Neural cell (in vitro differentiated cells): ENCODE measurements at regions not wholly inside any gene's neighbourhood (a gene's known extent, or its start where the extent isn't known, plus 50 kb on each side); places are given as distances from the start of the nearest gene placed in this dataset.

Source experiments
- H2AFZ ChIP-seq: fragments of 200-600, 300-800 bp; sonication (generic), shearing (Covaris generic); 2 replicates; pipeline ENCODE4 v1.6.0; 2014; ENCODE audit warnings: low read depth, mild to moderate bottlenecking, antibody characterized with exemption, low read length, moderate library complexity
- H3F3A ChIP-seq: fragments of 200-600 bp; shearing (Covaris generic); 2 replicates; pipeline ENCODE4 v1.6.1; 2016; ENCODE audit warnings: mild to moderate bottlenecking, moderate library complexity, mixed read lengths, antibody characterized with exemption, low read length; ENCODE audit not compliant: insufficient read depth, poor library complexity, severe bottlenecking
- H3K27ac ChIP-seq: fragments of 200-600, 300-800 bp; sonication (generic), shearing (Covaris generic); 2 replicates; pipeline ENCODE4 v1.5.1; 2014; ENCODE audit warnings: mild to moderate bottlenecking, low read length, moderate library complexity
- H3K27me3 ChIP-seq: fragments of 300-800, 200-600 bp; sonication (generic), shearing (Covaris generic); 2 replicates; pipeline ENCODE4 v1.6.0; 2014; ENCODE audit warnings: mild to moderate bottlenecking, low read depth, low read length, moderate library complexity; ENCODE audit not compliant: insufficient read depth
- H3K36me3 ChIP-seq: fragments of 300-800, 200-600 bp; sonication (generic), shearing (Covaris generic); 2 replicates; pipeline ENCODE4 v1.5.1; 2014; ENCODE audit warnings: mild to moderate bottlenecking, antibody characterized with exemption, low read length, moderate library complexity; ENCODE audit not compliant: insufficient read depth
- H3K4me2 ChIP-seq: fragments of 300-800, 200-600 bp; sonication (generic), shearing (Covaris generic); 2 replicates; pipeline ENCODE4 v1.6.0; 2014; ENCODE audit warnings: mild to moderate bottlenecking, low read length
- H3K4me3 ChIP-seq: fragments of 300-800, 200-600 bp; sonication (generic), shearing (Covaris generic); 2 replicates; pipeline ENCODE4 v1.5.1; 2014; ENCODE audit warnings: mild to moderate bottlenecking, low read length, moderate library complexity
- H3K79me2 ChIP-seq: fragments of 200-600 bp; shearing (Covaris generic); replicated peaks from 2 replicates; pipeline ENCODE4 v1.6.0; 2014; ENCODE audit warnings: mild to moderate bottlenecking, low read length, moderate library complexity; ENCODE audit not compliant: insufficient read depth
- H3K9ac ChIP-seq: fragments of 300-800, 200-600 bp; sonication (generic), shearing (Covaris generic); 2 replicates; pipeline ENCODE4 v1.6.1; 2016; ENCODE audit warnings: mild to moderate bottlenecking, low read length, mixed read lengths
- H3K9me2 ChIP-seq: fragments of 200-600 bp; shearing (Covaris generic); 2 replicates; pipeline ENCODE4 v1.6.1; 2016; ENCODE audit warnings: mild to moderate bottlenecking, low read length, mixed read lengths; ENCODE audit not compliant: insufficient read depth
- H3K9me3 ChIP-seq: fragments of 200-600, 300-800 bp; sonication (generic), shearing (Covaris generic); 2 replicates; pipeline ENCODE4 v1.6.1; 2016; ENCODE audit warnings: mild to moderate bottlenecking, mixed run types, low read length, moderate library complexity, mixed read lengths
- H4K20me1 ChIP-seq: fragments of 200-600 bp; shearing (Covaris generic); 2 replicates; pipeline ENCODE4 v1.6.1; 2016; ENCODE audit warnings: mild to moderate bottlenecking, mixed run types; ENCODE audit not compliant: insufficient read depth
- EP300 ChIP-seq: fragments of 450-650 bp; conservative IDR thresholded peaks from 2 replicates; pipeline ENCODE4 v1.6.1; 2014; ENCODE audit warnings: antibody characterized with exemption, mild to moderate bottlenecking, moderate library complexity; ENCODE audit not compliant: poor library complexity, severe bottlenecking
- EZH2 ChIP-seq: fragments of 200-600, 300-800 bp; shearing (Covaris generic), sonication (generic); IDR thresholded peaks from 2 replicates; pipeline ENCODE4 v1.6.1; 2014; ENCODE audit warnings: antibody characterized with exemption, low read length, borderline replicate concordance, mild to moderate bottlenecking; ENCODE audit not compliant: insufficient read depth, poor library complexity, severe bottlenecking
- MXI1 ChIP-seq: fragments of 450-650 bp; conservative IDR thresholded peaks from 2 replicates; pipeline ENCODE4 v1.6.1; 2014; ENCODE audit warnings: antibody characterized with exemption, mild to moderate bottlenecking; ENCODE audit not compliant: poor library complexity, severe bottlenecking
- POLR2AphosphoS5 ChIP-seq: IDR thresholded peaks from 2 replicates; pipeline ENCODE4 v1.6.1; 2012
- RAD21 ChIP-seq: fragments of 450-650 bp; conservative IDR thresholded peaks from 2 replicates; pipeline ENCODE4 v1.6.1; 2014; ENCODE audit warnings: antibody characterized with exemption, mild to moderate bottlenecking, moderate library complexity
- SMC3 ChIP-seq: fragments of 450-650 bp; conservative IDR thresholded peaks from 2 replicates; pipeline ENCODE4 v1.6.1; 2014; ENCODE audit warnings: antibody characterized with exemption, mild to moderate bottlenecking, moderate library complexity; ENCODE audit not compliant: poor library complexity
- TAF1 ChIP-seq: IDR thresholded peaks from 2 replicates; pipeline ENCODE4 v1.6.1; 2012; ENCODE audit warnings: low read depth
- TF ChIP-seq, protein P1 (sequence below): fragments of 450-650 bp; IDR thresholded peaks from 2 replicates; pipeline ENCODE4 v1.5.1; 2014; ENCODE audit warnings: antibody characterized with exemption, mild to moderate bottlenecking, moderate library complexity; ENCODE audit not compliant: poor library complexity, severe bottlenecking
- TF ChIP-seq, protein P2 (sequence below): IDR thresholded peaks from 2 replicates; pipeline ENCODE4 v1.6.1; 2012; ENCODE audit warnings: borderline replicate concordance

DNA sequence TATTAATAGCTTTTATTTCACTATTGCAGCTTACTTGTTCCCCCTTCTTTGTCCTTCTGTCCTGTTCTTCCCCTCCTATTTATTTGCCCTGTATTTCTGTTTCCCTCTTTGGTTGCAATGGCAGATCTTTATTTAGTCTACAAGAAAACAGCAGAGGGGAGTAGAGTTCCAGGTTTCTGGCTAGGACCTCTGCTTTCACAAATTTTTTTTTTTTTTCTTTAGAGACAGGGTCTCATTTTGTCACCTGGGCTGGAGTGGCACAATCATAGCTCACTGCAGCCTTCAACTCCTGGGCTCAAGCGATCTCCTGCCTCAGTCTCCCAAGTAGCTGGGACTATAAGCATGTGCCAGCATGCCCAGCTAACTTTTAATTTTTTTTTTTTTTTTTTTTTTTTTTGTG lies 188.1 kb upstream of the SPRED2 start:
- Histone ChIP-seq H3K79me2 (no peaks in the 10 kb centered on the region), H3K4me2 (no peak overlapping the region), H3K9me3 (no peaks in the 10 kb centered on the region), H3K27me3 (no peaks in the 10 kb centered on the region), H3K27ac (no peak overlapping the region), H2AFZ (no peak overlapping the region), H3K9ac (no peak overlapping the region), H3F3A (no peaks in the 10 kb centered on the region), H3K36me3 (no peaks in the 10 kb centered on the region), H3K4me3 (no peak overlapping the region), H3K9me2 (no peaks in the 10 kb centered on the region), H4K20me1 (no peaks in the 10 kb centered on the region)
- TF ChIP-seq, protein P1, sequence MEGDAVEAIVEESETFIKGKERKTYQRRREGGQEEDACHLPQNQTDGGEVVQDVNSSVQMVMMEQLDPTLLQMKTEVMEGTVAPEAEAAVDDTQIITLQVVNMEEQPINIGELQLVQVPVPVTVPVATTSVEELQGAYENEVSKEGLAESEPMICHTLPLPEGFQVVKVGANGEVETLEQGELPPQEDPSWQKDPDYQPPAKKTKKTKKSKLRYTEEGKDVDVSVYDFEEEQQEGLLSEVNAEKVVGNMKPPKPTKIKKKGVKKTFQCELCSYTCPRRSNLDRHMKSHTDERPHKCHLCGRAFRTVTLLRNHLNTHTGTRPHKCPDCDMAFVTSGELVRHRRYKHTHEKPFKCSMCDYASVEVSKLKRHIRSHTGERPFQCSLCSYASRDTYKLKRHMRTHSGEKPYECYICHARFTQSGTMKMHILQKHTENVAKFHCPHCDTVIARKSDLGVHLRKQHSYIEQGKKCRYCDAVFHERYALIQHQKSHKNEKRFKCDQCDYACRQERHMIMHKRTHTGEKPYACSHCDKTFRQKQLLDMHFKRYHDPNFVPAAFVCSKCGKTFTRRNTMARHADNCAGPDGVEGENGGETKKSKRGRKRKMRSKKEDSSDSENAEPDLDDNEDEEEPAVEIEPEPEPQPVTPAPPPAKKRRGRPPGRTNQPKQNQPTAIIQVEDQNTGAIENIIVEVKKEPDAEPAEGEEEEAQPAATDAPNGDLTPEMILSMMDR = peak; percentile 35
- TF ChIP-seq MXI1 (no peak), RAD21 (peak; percentile 57), SMC3 (peak; percentile 51)

GRCh38 chr2:65620026-65620425 lies 187.6 kb upstream of the SPRED2 start:
- Histone ChIP-seq H3K4me3 (no peak overlapping the region), H2AFZ (no peak overlapping the region), H3F3A (no peaks in the 10 kb centered on the region), H3K27ac (no peak overlapping the region), H3K36me3 (no peaks in the 10 kb centered on the region), H3K9me3 (no peaks in the 10 kb centered on the region), H3K79me2 (no peaks in the 10 kb centered on the region), H3K27me3 (no peaks in the 10 kb centered on the region), H4K20me1 (no peaks in the 10 kb centered on the region), H3K9me2 (no peaks in the 10 kb centered on the region), H3K9ac (no peak overlapping the region), H3K4me2 (no peak overlapping the region)
- no peak for TF ChIP-seq RAD21
- TF ChIP-seq EZH2 = no peak
- no peak for TF ChIP-seq EP300
- no peak for TF ChIP-seq TAF1
- TF ChIP-seq, protein P1 = no peak
- TF ChIP-seq, protein P2, sequence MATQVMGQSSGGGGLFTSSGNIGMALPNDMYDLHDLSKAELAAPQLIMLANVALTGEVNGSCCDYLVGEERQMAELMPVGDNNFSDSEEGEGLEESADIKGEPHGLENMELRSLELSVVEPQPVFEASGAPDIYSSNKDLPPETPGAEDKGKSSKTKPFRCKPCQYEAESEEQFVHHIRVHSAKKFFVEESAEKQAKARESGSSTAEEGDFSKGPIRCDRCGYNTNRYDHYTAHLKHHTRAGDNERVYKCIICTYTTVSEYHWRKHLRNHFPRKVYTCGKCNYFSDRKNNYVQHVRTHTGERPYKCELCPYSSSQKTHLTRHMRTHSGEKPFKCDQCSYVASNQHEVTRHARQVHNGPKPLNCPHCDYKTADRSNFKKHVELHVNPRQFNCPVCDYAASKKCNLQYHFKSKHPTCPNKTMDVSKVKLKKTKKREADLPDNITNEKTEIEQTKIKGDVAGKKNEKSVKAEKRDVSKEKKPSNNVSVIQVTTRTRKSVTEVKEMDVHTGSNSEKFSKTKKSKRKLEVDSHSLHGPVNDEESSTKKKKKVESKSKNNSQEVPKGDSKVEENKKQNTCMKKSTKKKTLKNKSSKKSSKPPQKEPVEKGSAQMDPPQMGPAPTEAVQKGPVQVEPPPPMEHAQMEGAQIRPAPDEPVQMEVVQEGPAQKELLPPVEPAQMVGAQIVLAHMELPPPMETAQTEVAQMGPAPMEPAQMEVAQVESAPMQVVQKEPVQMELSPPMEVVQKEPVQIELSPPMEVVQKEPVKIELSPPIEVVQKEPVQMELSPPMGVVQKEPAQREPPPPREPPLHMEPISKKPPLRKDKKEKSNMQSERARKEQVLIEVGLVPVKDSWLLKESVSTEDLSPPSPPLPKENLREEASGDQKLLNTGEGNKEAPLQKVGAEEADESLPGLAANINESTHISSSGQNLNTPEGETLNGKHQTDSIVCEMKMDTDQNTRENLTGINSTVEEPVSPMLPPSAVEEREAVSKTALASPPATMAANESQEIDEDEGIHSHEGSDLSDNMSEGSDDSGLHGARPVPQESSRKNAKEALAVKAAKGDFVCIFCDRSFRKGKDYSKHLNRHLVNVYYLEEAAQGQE = no peak
- no peak for TF ChIP-seq MXI1
- no peak for TF ChIP-seq POLR2AphosphoS5
- TF ChIP-seq SMC3 = no peak
